ENCODE measurements at regions not wholly inside any gene's neighbourhood (a gene's known extent, or its start where the extent isn't known, plus 50 kb on each side); places are given as distances from the start of the nearest gene placed in this dataset.

DNA sequence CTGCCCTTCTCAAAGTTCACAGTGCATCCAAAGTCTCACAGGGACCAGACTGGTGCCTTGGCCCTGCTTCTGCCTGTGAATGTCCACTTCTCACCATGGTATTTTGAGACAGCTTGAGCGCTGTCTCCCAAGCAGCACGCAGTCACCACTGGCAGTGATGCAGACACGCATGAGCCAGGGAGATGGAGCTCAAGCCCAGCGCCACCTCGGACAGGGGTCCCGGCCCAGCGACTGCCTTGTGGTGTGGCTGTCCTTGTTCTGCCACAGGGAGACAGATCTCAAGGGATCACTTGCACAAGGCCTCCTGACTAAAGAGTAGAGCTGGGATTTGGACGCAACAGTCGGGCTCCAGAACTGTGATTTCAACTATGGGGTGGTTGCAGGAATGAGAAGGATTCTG is 92.6 kb upstream of the MBL2 start:
- no peaks in the 10 kb centered on the region for H3K4me1 Mint-ChIP-seq
- Histone ChIP-seq H3K27me3 (ENCODE audit: control insufficient read depth in 2 of 2, insufficient read depth in 2 of 2, low read length in 2 of 2) (no peaks in the 10 kb centered on the region), H3K79me2 (ENCODE audit: insufficient read depth, low read length) (no peaks in the 10 kb centered on the region), H3K36me3 (replicated peaks in 1 of 2; ENCODE audit: control insufficient read depth in 1 of 2, insufficient read depth in 2 of 2, low read length in 2 of 2) (no peaks in the 10 kb centered on the region), H3K4me2 (replicated peaks; ENCODE audit: extremely low read depth, low read length, poor library complexity, severe bottlenecking) (no peak overlapping the region), H3K4me1 (ENCODE audit: control insufficient read depth in 1 of 2, insufficient read depth in 2 of 2, low read length in 2 of 2) (no peaks in the 10 kb centered on the region), H3K9ac (ENCODE audit: insufficient read depth, low read length, poor library complexity, severe bottlenecking) (no peak overlapping the region), H4K20me1 (ENCODE audit: insufficient read depth, low read length) (no peaks in the 10 kb centered on the region), H3K27ac (ENCODE audit: low read depth in 1 of 2, low read length in 2 of 2) (no peak overlapping the region), H3K4me3 (replicated peaks in 1 of 3; ENCODE audit: low read depth in 2 of 3, low read length in 3 of 3) (no peak overlapping the region), H3K9me3 (replicated peaks in 1 of 2; ENCODE audit: control insufficient read depth in 1 of 2, insufficient read depth in 1 of 2, low read length in 2 of 2) (peaks cover 10 to 11% of the 10 kb centered on the region in 2 donors), H2AFZ (ENCODE audit: insufficient read depth, low read depth, low read length, poor library complexity, severe bottlenecking) (no peak overlapping the region)
- H3K4me3 Mint-ChIP-seq: no peak overlapping the region
- intact Hi-C loops (cut with micrococcal nuclease): no loop called here
- H3K36me3 Mint-ChIP-seq: no peaks in the 10 kb centered on the region
- WGBS (ENCODE audit: insufficient coverage): 98% methylated on average over 9 of the region's 9 CpGs
- no peak for TF ChIP-seq CTCF (IDR thresholded peaks at IDR 0.05)
- H3K9me3 Mint-ChIP-seq: peaks cover 4 to 18% (median 10%) of the 10 kb centered on the region in 7 donors
- H3K27me3 Mint-ChIP-seq (ENCODE audit: low read depth in 3 of 3): no peaks in the 10 kb centered on the region
- no peak overlapping the region for H3K27ac Mint-ChIP-seq
- no peak for DNase-seq

GRCh38 chr10:52864201-52865106 is 91.9 kb upstream of the MBL2 start:
- H3K27me3 ChIP-seq (ENCODE audit: control insufficient read depth in 2 of 2, insufficient read depth in 2 of 2, low read length in 2 of 2): no peaks in the 10 kb centered on the region
- Mint-ChIP-seq H3K27ac (no peak overlapping the region), H3K4me3 (no peak overlapping the region), H3K4me1 (no peaks in the 10 kb centered on the region), H3K36me3 (no peaks in the 10 kb centered on the region), H3K9me3 (peaks cover 3 to 15% (median 9%) of the 10 kb centered on the region in 7 donors), H3K27me3 (ENCODE audit: low read depth in 3 of 3) (no peaks in the 10 kb centered on the region)
- H3K36me3 ChIP-seq (replicated peaks in 1 of 2; ENCODE audit: control insufficient read depth in 1 of 2, insufficient read depth in 2 of 2, low read length in 2 of 2): no peaks in the 10 kb centered on the region
- H3K4me3 ChIP-seq (replicated peaks in 1 of 3; ENCODE audit: low read depth in 2 of 3, low read length in 3 of 3): no peak overlapping the region
- no peak overlapping the region for H3K9ac ChIP-seq (ENCODE audit: insufficient read depth, low read length, poor library complexity, severe bottlenecking)
- TF ChIP-seq CTCF (IDR thresholded peaks at IDR 0.05): no peak
- H3K27ac ChIP-seq (ENCODE audit: low read depth in 1 of 2, low read length in 2 of 2): no peak overlapping the region
- no peaks in the 10 kb centered on the region for H3K79me2 ChIP-seq (ENCODE audit: insufficient read depth, low read length)
- H3K9me3 ChIP-seq (replicated peaks in 1 of 2; ENCODE audit: control insufficient read depth in 1 of 2, insufficient read depth in 1 of 2, low read length in 2 of 2): peaks cover 10 to 11% of the 10 kb centered on the region in 2 donors
- H3K4me2 ChIP-seq (replicated peaks; ENCODE audit: extremely low read depth, low read length, poor library complexity, severe bottlenecking): no peak overlapping the region
- 91% methylated on average over 9 of the region's 10 CpGs for WGBS (ENCODE audit: insufficient coverage)
- H3K4me1 ChIP-seq (ENCODE audit: control insufficient read depth in 1 of 2, insufficient read depth in 2 of 2, low read length in 2 of 2): no peaks in the 10 kb centered on the region
- intact Hi-C loops (cut with micrococcal nuclease): no loop called here
- DNase-seq: no peak
- H2AFZ ChIP-seq (ENCODE audit: insufficient read depth, low read depth, low read length, poor library complexity, severe bottlenecking): no peak overlapping the region
- H4K20me1 ChIP-seq (ENCODE audit: insufficient read depth, low read length): no peaks in the 10 kb centered on the region
